MM.1S (cell line): ENCODE measurements at regions not wholly inside any gene's neighbourhood (a gene's known extent, or its start where the extent isn't known, plus 50 kb on each side); places are given as distances from the start of the nearest gene placed in this dataset.
"Not testable (repeated sequence)": the region's sequence is repeated elsewhere in the genome, so short reads cannot be mapped to it uniquely, and the experiment has no call there.

Source experiments
- DNase-seq: peaks from one replicate; pipeline ENCODE4 v3.0.0-alpha.2; 2015
- H2AFZ ChIP-seq: fragments of 300-600 bp; sonication (generic); 2 replicates; pipeline ENCODE4 v1.6.0; 2016; ENCODE audit warnings: antibody characterized with exemption, low read length
- H3F3A ChIP-seq: fragments of 300-600 bp; sonication (generic); 2 replicates; pipeline ENCODE4 v1.6.1; 2016; ENCODE audit warnings: mild to moderate bottlenecking, antibody characterized with exemption, low read length, moderate library complexity, mixed read lengths; ENCODE audit not compliant: insufficient read depth
- H3K27ac ChIP-seq: fragments of 300-600 bp; sonication (generic); 2 replicates; pipeline ENCODE4 v1.5.1; 2016; ENCODE audit warnings: mild to moderate bottlenecking, low read length
- H3K27me3 ChIP-seq: fragments of 300-600 bp; sonication (generic); replicated peaks from 2 replicates; pipeline ENCODE4 v1.6.0; 2016; ENCODE audit warnings: low read length; ENCODE audit not compliant: insufficient read depth
- H3K36me3 ChIP-seq: fragments of 300-600 bp; sonication (generic); replicated peaks from 2 replicates; pipeline ENCODE4 v1.6.1; 2016; ENCODE audit warnings: mild to moderate bottlenecking, low read length, mixed read lengths; ENCODE audit not compliant: insufficient read depth
- H3K4me1 ChIP-seq: fragments of 300-600 bp; sonication (generic); 2 replicates; pipeline ENCODE4 v1.6.1; 2016; ENCODE audit warnings: low read length, mixed read lengths
- H3K4me2 ChIP-seq: fragments of 300-600 bp; sonication (generic); 2 replicates; pipeline ENCODE4 v1.6.0; 2016; ENCODE audit warnings: low read depth, low read length
- H3K4me3 ChIP-seq: fragments of 300-600 bp; sonication (generic); 2 replicates; pipeline ENCODE4 v1.5.1; 2016; ENCODE audit warnings: low read length, mixed read lengths
- H3K79me2 ChIP-seq: fragments of 300-600 bp; sonication (generic); 2 replicates; pipeline ENCODE4 v1.6.1; 2016; ENCODE audit warnings: mixed run types, low read length, mixed read lengths
- H3K9ac ChIP-seq: fragments of 300-600 bp; sonication (generic); 2 replicates; pipeline ENCODE4 v1.6.1; 2016; ENCODE audit warnings: low read length, mixed read lengths
- H3K9me2 ChIP-seq: fragments of 300-600 bp; sonication (generic); replicated peaks from 2 replicates; pipeline ENCODE4 v1.6.1; 2016; ENCODE audit warnings: mild to moderate bottlenecking, low read length, mixed read lengths; ENCODE audit not compliant: insufficient read depth
- H3K9me3 ChIP-seq: fragments of 300-600 bp; sonication (generic); replicated peaks from 2 replicates; pipeline ENCODE4 v1.6.1; 2016; ENCODE audit warnings: mild to moderate bottlenecking, low read length, mixed read lengths; ENCODE audit not compliant: insufficient read depth
- H4K20me1 ChIP-seq: fragments of 300-600 bp; sonication (generic); 2 replicates; pipeline ENCODE4 v1.6.1; 2016; ENCODE audit warnings: mild to moderate bottlenecking, low read length, moderate library complexity, mixed read lengths; ENCODE audit not compliant: insufficient read depth
- EZH2 ChIP-seq: fragments of 300-600 bp; sonication (generic); optimal IDR thresholded peaks from 2 replicates; pipeline ENCODE3; 2017; ENCODE audit warnings: low read depth, mild to moderate bottlenecking, antibody characterized with exemption, low read length, mixed read lengths
- EZH2phosphoT487 ChIP-seq: fragments of 300-600 bp; sonication (generic); IDR thresholded peaks from 2 replicates; pipeline ENCODE4 v1.6.1; 2018; ENCODE audit warnings: antibody characterized with exemption, low read length
- TF ChIP-seq, protein P1 (sequence below): fragments of 300-600 bp; sonication (generic); IDR thresholded peaks from 2 replicates; pipeline ENCODE4 v1.5.1; 2016; ENCODE audit warnings: antibody characterized with exemption, low read length, mixed read lengths

DNA sequence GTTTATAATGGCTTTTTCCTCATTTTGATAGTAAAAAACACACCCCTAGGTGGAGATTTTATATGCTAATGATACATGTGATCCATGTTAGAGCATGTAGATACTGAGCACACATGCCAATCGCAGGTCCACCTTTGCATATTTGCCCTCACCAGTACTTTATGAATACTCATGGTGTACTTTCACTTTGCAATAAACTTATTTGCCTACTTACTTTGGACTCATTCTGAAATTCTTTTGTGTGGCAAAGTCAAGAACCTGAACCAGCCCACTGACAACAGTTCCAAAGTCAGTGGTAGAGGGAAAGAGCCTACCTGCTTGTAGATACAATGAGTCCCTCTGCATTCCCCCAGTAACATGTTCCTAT lies 58.5 kb upstream of the DHRS4 start:
- Histone ChIP-seq H2AFZ (no peak overlapping the region), H3K4me1 (no peaks in the 10 kb centered on the region), H3K9ac (no peak overlapping the region), H3K9me3 (no peaks in the 10 kb centered on the region), H3K27me3 (no peaks in the 10 kb centered on the region), H3K27ac (no peak overlapping the region), H3K4me3 (no peak overlapping the region), H3K9me2 (no peaks in the 10 kb centered on the region), H4K20me1 (no peaks in the 10 kb centered on the region), H3K79me2 (no peaks in the 10 kb centered on the region), H3F3A (no peaks in the 10 kb centered on the region), H3K36me3 (no peaks in the 10 kb centered on the region), H3K4me2 (no peak overlapping the region)
- TF ChIP-seq EZH2 (no peak), EZH2phosphoT487 (no peak)
- TF ChIP-seq, protein P1, sequence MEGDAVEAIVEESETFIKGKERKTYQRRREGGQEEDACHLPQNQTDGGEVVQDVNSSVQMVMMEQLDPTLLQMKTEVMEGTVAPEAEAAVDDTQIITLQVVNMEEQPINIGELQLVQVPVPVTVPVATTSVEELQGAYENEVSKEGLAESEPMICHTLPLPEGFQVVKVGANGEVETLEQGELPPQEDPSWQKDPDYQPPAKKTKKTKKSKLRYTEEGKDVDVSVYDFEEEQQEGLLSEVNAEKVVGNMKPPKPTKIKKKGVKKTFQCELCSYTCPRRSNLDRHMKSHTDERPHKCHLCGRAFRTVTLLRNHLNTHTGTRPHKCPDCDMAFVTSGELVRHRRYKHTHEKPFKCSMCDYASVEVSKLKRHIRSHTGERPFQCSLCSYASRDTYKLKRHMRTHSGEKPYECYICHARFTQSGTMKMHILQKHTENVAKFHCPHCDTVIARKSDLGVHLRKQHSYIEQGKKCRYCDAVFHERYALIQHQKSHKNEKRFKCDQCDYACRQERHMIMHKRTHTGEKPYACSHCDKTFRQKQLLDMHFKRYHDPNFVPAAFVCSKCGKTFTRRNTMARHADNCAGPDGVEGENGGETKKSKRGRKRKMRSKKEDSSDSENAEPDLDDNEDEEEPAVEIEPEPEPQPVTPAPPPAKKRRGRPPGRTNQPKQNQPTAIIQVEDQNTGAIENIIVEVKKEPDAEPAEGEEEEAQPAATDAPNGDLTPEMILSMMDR, result no peak
- no peak for DNase-seq

DNA sequence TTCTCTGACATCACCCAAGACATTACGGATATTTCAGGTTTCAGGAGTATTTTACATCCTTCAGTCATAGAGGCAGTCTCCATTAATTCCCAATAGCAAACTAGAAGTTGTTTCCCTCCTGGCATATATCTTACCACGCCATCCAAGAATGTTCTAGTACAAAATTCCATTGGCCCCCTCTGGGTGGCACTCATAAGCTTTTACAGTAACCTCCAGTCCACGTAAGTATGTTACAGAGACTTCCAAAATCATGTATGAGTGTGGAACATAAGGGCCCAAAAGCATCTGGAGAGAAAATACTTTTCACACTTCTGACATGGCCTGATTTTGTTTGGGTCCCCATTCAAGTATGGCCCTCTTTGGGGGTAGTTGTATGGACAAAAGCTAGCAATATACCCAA lies 58.1 kb upstream of the DHRS4 start:
- H3K9me2 ChIP-seq, result no peaks in the 10 kb centered on the region
- H3K27ac ChIP-seq, result no peak overlapping the region
- no peak for DNase-seq
- H3K9ac ChIP-seq, result no peak overlapping the region
- no peaks in the 10 kb centered on the region for H4K20me1 ChIP-seq
- H3K4me1 ChIP-seq, result no peaks in the 10 kb centered on the region
- H3K4me3 ChIP-seq, result no peak overlapping the region
- H3K36me3 ChIP-seq, result no peaks in the 10 kb centered on the region
- no peaks in the 10 kb centered on the region for H3K79me2 ChIP-seq
- no peaks in the 10 kb centered on the region for H3K9me3 ChIP-seq
- no peak for TF ChIP-seq EZH2
- TF ChIP-seq EZH2phosphoT487, result no peak
- TF ChIP-seq, protein P1, result no peak
- H2AFZ ChIP-seq, result no peak overlapping the region
- no peak overlapping the region for H3K4me2 ChIP-seq
- H3K27me3 ChIP-seq, result no peaks in the 10 kb centered on the region
- no peaks in the 10 kb centered on the region for H3F3A ChIP-seq

DNA sequence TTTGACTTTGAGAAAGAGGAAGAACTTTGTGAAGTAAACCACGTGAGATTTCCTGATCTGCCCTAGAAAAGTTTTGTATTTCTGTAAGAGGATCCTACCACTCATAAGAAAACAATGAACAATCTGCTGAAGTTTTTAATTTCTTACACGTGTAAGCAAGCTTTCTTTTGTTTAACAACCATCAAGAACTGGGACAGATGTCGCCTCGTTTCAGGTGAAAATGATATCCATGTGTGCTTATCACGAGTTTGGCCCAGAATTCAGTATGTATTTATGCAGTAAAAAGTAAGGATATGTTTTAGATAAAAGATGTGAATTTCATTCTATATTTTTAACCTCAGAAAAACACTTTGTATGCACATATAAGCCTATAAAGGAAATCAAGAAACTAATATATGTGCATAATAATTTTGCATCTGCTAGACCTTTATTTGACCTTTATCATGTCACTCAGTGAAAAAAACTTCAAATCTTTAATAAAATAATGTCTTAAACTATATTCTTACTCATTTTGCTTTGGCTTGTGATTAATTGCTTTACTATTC lies 56.9 kb upstream of the DHRS4 start:
- no peak for TF ChIP-seq EZH2phosphoT487
- TF ChIP-seq, protein P1, result no peak
- no peak for TF ChIP-seq EZH2

DNA sequence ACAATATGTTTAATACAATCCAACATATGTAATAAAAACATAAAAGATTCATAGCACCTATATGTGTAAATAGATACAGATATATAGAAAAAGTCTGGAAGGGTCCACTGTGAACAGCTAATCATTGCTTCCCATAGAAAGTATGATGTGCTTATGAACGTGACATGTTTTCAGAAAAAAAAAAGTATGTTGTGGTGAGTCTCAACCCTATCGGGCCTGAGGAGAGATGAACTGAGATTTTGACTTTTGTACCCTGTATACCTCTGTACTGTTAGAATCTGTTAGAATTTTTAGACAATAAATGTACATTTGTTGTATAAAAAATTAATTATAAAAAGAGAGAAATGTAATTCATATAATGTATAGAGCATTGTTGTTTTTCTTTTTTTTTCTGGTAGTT lies 56.3 kb upstream of the DHRS4 start:
- H4K20me1 ChIP-seq, H3K4me2 ChIP-seq, DNase-seq, H3K36me3 ChIP-seq, H3K9ac ChIP-seq, H2AFZ ChIP-seq, H3K79me2 ChIP-seq, H3K27me3 ChIP-seq, H3F3A ChIP-seq, H3K4me1 ChIP-seq, H3K4me3 ChIP-seq, H3K27ac ChIP-seq, H3K9me3 ChIP-seq, H3K9me2 ChIP-seq: not testable (repeated sequence)

More for the DNA sequence above, 56.9 kb upstream of the DHRS4 start:
- Histone ChIP-seq H3K9me2 (no peaks in the 10 kb centered on the region), H3K36me3 (no peaks in the 10 kb centered on the region), H4K20me1 (no peaks in the 10 kb centered on the region), H2AFZ (no peak overlapping the region), H3K4me2 (no peak overlapping the region), H3F3A (no peaks in the 10 kb centered on the region), H3K9me3 (no peaks in the 10 kb centered on the region), H3K4me1 (no peaks in the 10 kb centered on the region), H3K4me3 (no peak overlapping the region), H3K9ac (no peak overlapping the region), H3K27ac (no peak overlapping the region), H3K79me2 (no peaks in the 10 kb centered on the region), H3K27me3 (no peaks in the 10 kb centered on the region)
- DNase-seq, result no peak

DNA sequence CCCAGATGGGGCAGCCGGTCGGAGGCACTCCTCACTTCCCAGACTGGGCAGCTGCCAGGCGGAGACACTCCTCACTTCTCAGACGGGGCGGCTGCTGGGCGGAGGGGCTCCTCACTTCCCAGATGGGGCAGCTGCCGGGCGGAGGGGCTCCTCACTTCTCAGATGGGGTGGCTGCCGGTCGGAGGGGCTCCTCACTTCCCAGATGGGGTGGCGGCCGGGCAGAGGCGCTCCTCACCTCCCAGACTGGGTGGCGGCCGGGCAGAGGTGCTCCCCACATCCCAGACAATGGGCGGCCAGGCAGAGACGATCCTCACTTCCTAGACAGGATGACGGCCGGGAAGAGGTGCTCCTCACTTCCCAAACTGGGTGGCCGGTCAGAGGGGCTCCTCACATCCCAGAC lies 55.2 kb upstream of the DHRS4 start:
- not testable (repeated sequence) for H3K79me2 ChIP-seq, H3K4me2 ChIP-seq, H3K4me1 ChIP-seq, H3K9ac ChIP-seq, H3K9me2 ChIP-seq, H3K9me3 ChIP-seq, H3K36me3 ChIP-seq, H3K4me3 ChIP-seq, DNase-seq, H3K27ac ChIP-seq, H3K27me3 ChIP-seq, H2AFZ ChIP-seq, H4K20me1 ChIP-seq, H3F3A ChIP-seq
